A549 (cell line): ENCODE measurements at regions not wholly inside any gene's neighbourhood (a gene's known extent, or its start where the extent isn't known, plus 50 kb on each side); places are given as distances from the start of the nearest gene placed in this dataset.

Experiments
- ATAC-seq, 2 experiments: fragments of 200-7000 bp in 1 of 2; fragments of >200 bp in 1 of 2; cut with Nextera tagmentation in 1 of 2; cut with Tn5 transposase in 1 of 2; 3 replicates each; pipeline versions ENCODE4 v1.8.0 to v1.9.1; 2018 to 2020; ENCODE audit warnings: mild to moderate bottlenecking in 1 of 2, moderate library complexity in 1 of 2
- CTCF ChIA-PET: fragments of 300-600 bp; sonication (Branson Sonifier 250); formaldehyde crosslinking; extraction: SDS; loops from one replicate; lab custom pipeline; 2021; ENCODE audit warnings: antibody characterized with exemption, inconsistent platforms; lab: Yijun Ruan, JAX
- POLR2A ChIA-PET: fragments of 350-600 bp; formaldehyde crosslinking; extraction: SDS; loops from one replicate; lab custom pipeline; 2021; ENCODE audit warnings: antibody characterized with exemption, inconsistent platforms; lab: Yijun Ruan, JAX
- DNase-seq, 2 experiments: peaks; one replicate each; pipeline versions ENCODE4 v3.0.0 to v3.0.0-alpha.2; 2011 to 2016; ENCODE audit warnings: low read depth in 1 of 2, low spot score in 1 of 2
- FAIRE-seq: peaks from 2 replicates; lab custom pipeline; 2011; peaks lifted over from hg19 to GRCh38; lab: Jason Lieb, UNC
- H3K27ac ChIP-seq, 2 experiments: fragments of >200 bp; sonication (Bioruptor Twin); formaldehyde crosslinking; 3 replicates each; pipeline ENCODE4 v1.5.1; 2016 to 2017
- H3K4me1 ChIP-seq: fragments of >200 bp; sonication (Bioruptor Twin); formaldehyde crosslinking; 3 replicates; pipeline ENCODE4 v1.6.1; 2016
- H3K4me2 ChIP-seq: fragments of >200 bp; sonication (Bioruptor Twin); formaldehyde crosslinking; 3 replicates; pipeline ENCODE4 v1.6.1; 2016
- H3K4me3 ChIP-seq: fragments of >200 bp; sonication (Bioruptor Twin); formaldehyde crosslinking; 3 replicates; pipeline ENCODE4 v1.5.1; 2016
- H3K9me3 ChIP-seq: fragments of >200 bp; sonication (Bioruptor Twin); formaldehyde crosslinking; 3 replicates; pipeline ENCODE4 v1.6.1; 2016
- BCL3 ChIP-seq: fragments of >200 bp; sonication (Bioruptor Twin); formaldehyde crosslinking; IDR thresholded peaks from 3 replicates; pipeline ENCODE4 v1.6.1; 2016
- BHLHE40 ChIP-seq: IDR thresholded peaks from 2 replicates; pipeline ENCODE4 v1.6.1; 2012; ENCODE audit warnings: low read depth, low read length, inconsistent platforms
- CBX2 ChIP-seq: fragments of 200-600 bp; sonication (generic); IDR thresholded peaks from 2 replicates; pipeline ENCODE4 v1.6.1; 2016; ENCODE audit warnings: low read depth, mild to moderate bottlenecking, borderline replicate concordance
- CBX8 ChIP-seq: fragments of 200-600 bp; sonication (generic); IDR thresholded peaks from 2 replicates; pipeline ENCODE4 v1.6.1; 2016
- CHD2 ChIP-seq: fragments of 150-350 bp; IDR thresholded peaks from 2 replicates; pipeline ENCODE4 v1.6.1; 2014; ENCODE audit warnings: low read length; ENCODE audit not compliant: partially characterized antibody
- CHD4 ChIP-seq: fragments of 200-600 bp; sonication (generic); IDR thresholded peaks from 2 replicates; pipeline ENCODE4 v1.6.1; 2016; ENCODE audit warnings: antibody characterized with exemption, mild to moderate bottlenecking, borderline replicate concordance
- CTCF ChIP-seq: fragments of >200 bp; sonication (Bioruptor Twin); formaldehyde crosslinking; IDR thresholded peaks from 3 replicates; pipeline ENCODE4 v1.5.1; 2016
- FOSB ChIP-seq: fragments of 250-450 bp; sonication (Bioruptor Pico); IDR thresholded peaks from 2 replicates; pipeline ENCODE4 v1.5.0; 2020; ENCODE audit warnings: mild to moderate bottlenecking, moderate library complexity
- FOSL2 ChIP-seq, 2 experiments: fragments of 450-650 bp in 1 of 2; fragments of >200 bp in 1 of 2; sonication (Bioruptor Twin) in 1 of 2; formaldehyde crosslinking; IDR thresholded peaks; 2 replicates each; pipeline versions ENCODE4 v1.5.0 to v1.6.1; 2016 to 2020; ENCODE audit warnings: mild to moderate bottlenecking in 1 of 2, moderate library complexity in 1 of 2
- GATA3 ChIP-seq: IDR thresholded peaks from 2 replicates; pipeline ENCODE4 v1.6.1; 2012; ENCODE audit warnings: borderline replicate concordance
- HDAC2 ChIP-seq: fragments of 200-600 bp; sonication (generic); IDR thresholded peaks from 2 replicates; pipeline ENCODE4 v1.6.1; 2016
- HEYL ChIP-seq: fragments of 250-450 bp; sonication (Bioruptor Pico); IDR thresholded peaks from 2 replicates; pipeline ENCODE4 v1.8.0; 2021; ENCODE audit warnings: mild to moderate bottlenecking, moderate library complexity
- HMGXB4 ChIP-seq: fragments of 250-450 bp; sonication (Bioruptor Pico); IDR thresholded peaks from 2 replicates; pipeline ENCODE4 v1.5.0; 2021; ENCODE audit warnings: mild to moderate bottlenecking, moderate library complexity, borderline replicate concordance
- HOXB5 ChIP-seq: fragments of 250-450 bp; sonication (Bioruptor Pico); IDR thresholded peaks from 2 replicates; pipeline ENCODE4 v1.5.0; 2020; ENCODE audit warnings: mild to moderate bottlenecking, moderate library complexity
- JUN ChIP-seq, 2 experiments: fragments of >200 bp; sonication (Bioruptor Twin); formaldehyde crosslinking; IDR thresholded peaks; 2 replicates in 1 of 2; 3 replicates in 1 of 2; pipeline ENCODE4 v1.6.1; 2016 to 2017
- KDM5A ChIP-seq: fragments of 200-600 bp; sonication (generic); IDR thresholded peaks from 2 replicates; pipeline ENCODE4 v1.6.1; 2016; ENCODE audit warnings: antibody characterized with exemption, mild to moderate bottlenecking
- MAFK ChIP-seq: fragments of 450-650 bp; IDR thresholded peaks from 2 replicates; pipeline ENCODE4 v1.6.1; 2014; ENCODE audit not compliant: partially characterized antibody
- NFE2L2 ChIP-seq: fragments of 150-350 bp; conservative IDR thresholded peaks from 2 replicates; pipeline ENCODE4 v1.6.1; 2014; ENCODE audit warnings: low read length
- NR3C1 ChIP-seq: fragments of >200 bp; sonication (Bioruptor Twin); formaldehyde crosslinking; IDR thresholded peaks from 3 replicates; pipeline ENCODE4 v1.6.1; 2017
- PBX3 ChIP-seq: IDR thresholded peaks from 2 replicates; pipeline ENCODE4 v1.6.1; 2012
- RARB ChIP-seq: fragments of 250-450 bp; sonication (Bioruptor Pico); IDR thresholded peaks from 2 replicates; pipeline ENCODE4 v1.8.0; 2021; ENCODE audit warnings: mild to moderate bottlenecking, moderate library complexity
- RCOR1 ChIP-seq: fragments of 150-350 bp; IDR thresholded peaks from 2 replicates; pipeline ENCODE4 v1.6.1; 2014; ENCODE audit warnings: antibody characterized with exemption, low read length, low read depth
- REST ChIP-seq: fragments of 200-600 bp; sonication (generic); IDR thresholded peaks from 2 replicates; pipeline ENCODE4 v1.6.1; 2016; ENCODE audit warnings: antibody characterized with exemption, mild to moderate bottlenecking, moderate library complexity
- RNF2 ChIP-seq: fragments of 200-600 bp; sonication (generic); IDR thresholded peaks from 2 replicates; pipeline ENCODE4 v1.6.1; 2016; ENCODE audit warnings: low read depth, mild to moderate bottlenecking, antibody characterized with exemption, moderate library complexity, borderline replicate concordance
- SREBF2 ChIP-seq: fragments of 450-650 bp; IDR thresholded peaks from 2 replicates; pipeline ENCODE4 v1.6.1; 2014; ENCODE audit warnings: mild to moderate bottlenecking, moderate library complexity
- TFCP2L1 ChIP-seq: fragments of 250-450 bp; sonication (Bioruptor Pico); IDR thresholded peaks from 2 replicates; pipeline ENCODE4 v1.5.0; 2021; ENCODE audit warnings: mild to moderate bottlenecking
- USF2 ChIP-seq: fragments of 450-650 bp; IDR thresholded peaks from 2 replicates; pipeline ENCODE4 v1.6.1; 2014; ENCODE audit warnings: antibody characterized with exemption
- ZC3H11A ChIP-seq: fragments of 450-650 bp; IDR thresholded peaks from 2 replicates; pipeline ENCODE4 v1.6.1; 2014; ENCODE audit warnings: antibody characterized with exemption, mild to moderate bottlenecking
- ZFP36 ChIP-seq: fragments of 450-650 bp; IDR thresholded peaks from 2 replicates; pipeline ENCODE4 v1.6.1; 2014; ENCODE audit warnings: borderline replicate concordance; ENCODE audit not compliant: partially characterized antibody
- WGBS: methylation state at CpG from one replicate; pipeline ENCODE4 v1.1.6; 2017; ENCODE audit errors: missing lambda C conversion rate; 5-methylcytosine and 5-hydroxymethylcytosine counted together

- H3K4me1 ChIP-seq, result no peaks in the 10 kb centered on the region
- H3K27ac ChIP-seq, result no peak overlapping the region
- ATAC-seq (no peak), FAIRE-seq (no peak), DNase-seq (no peak)
- TF ChIP-seq GATA3, result no peak
- no peak for TF ChIP-seq NR3C1
- no peak for TF ChIP-seq RNF2
- no peak for TF ChIP-seq ZC3H11A
- TF ChIP-seq TFCP2L1 (CRISPR knock-in tag), result no peak
- no peak for TF ChIP-seq CBX2
- no peak for TF ChIP-seq RARB (CRISPR knock-in tag)
- no peak for TF ChIP-seq MAFK
- TF ChIP-seq JUN (IDR thresholded peaks at IDR 0.05), result no peak
- no peak for TF ChIP-seq CTCF
- TF ChIP-seq NFE2L2, result no peak
- TF ChIP-seq REST, result no peak
- TF ChIP-seq FOSB (CRISPR knock-in tag), result no peak
- TF ChIP-seq BCL3, result no peak
- no peak for TF ChIP-seq USF2
- no peak overlapping the region for H3K4me3 ChIP-seq
- H3K4me2 ChIP-seq, result 0 out of 3 replicates have a peak overlapping the region, but pooled peaks have one; percentile 10
- ChIA-PET POLR2A (no interaction called here), CTCF (no interaction called here)
- H3K9me3 ChIP-seq, result no peaks in the 10 kb centered on the region
These were observed 431.6 kb upstream of the MAOA start for GRCh38 chrX:43224496-43224895.

- ChIA-PET CTCF (no interaction called here), POLR2A (no interaction called here)
- no peak for TF ChIP-seq JUN (IDR thresholded peaks at IDR 0.05)
- TF ChIP-seq FOSL2 (IDR thresholded peaks at IDR 0.05), result no peak
- no peak for TF ChIP-seq FOSL2 (CRISPR knock-in tag; IDR thresholded peaks at IDR 0.05)
- TF ChIP-seq CHD2, result no peak
- TF ChIP-seq SREBF2, result no peak
- TF ChIP-seq HMGXB4 (CRISPR knock-in tag), result no peak
- TF ChIP-seq ZFP36, result no peak
- no peak for TF ChIP-seq CHD4
- no peak for TF ChIP-seq RCOR1
- no peak for TF ChIP-seq HEYL (CRISPR knock-in tag)
- no peak for TF ChIP-seq HDAC2
- TF ChIP-seq CBX8, result no peak
- no peak for TF ChIP-seq PBX3
- no peak for TF ChIP-seq KDM5A
- no peak for TF ChIP-seq ZC3H11A
- no peak for TF ChIP-seq BHLHE40
- no peak for TF ChIP-seq HOXB5 (CRISPR knock-in tag)
These were observed 430.3 kb upstream of the MAOA start for GRCh38 chrX:43225626-43226328.

More at GRCh38 chrX:43225626-43226328, 430.3 kb upstream of the MAOA start:
- H3K9me3 ChIP-seq, result no peaks in the 10 kb centered on the region
- no peak overlapping the region for H3K4me2 ChIP-seq
- ATAC-seq, result peak in 1 of 2 experiments; percentile 66; a peak in 3 of 6 replicates
- peak in 1 of 2 experiments; percentile 4 for DNase-seq
- no peak overlapping the region; a peak in 1 of 6 replicates for H3K27ac ChIP-seq
- 5% methylated on average over 3 of the region's 3 CpGs for WGBS
- no peaks in the 10 kb centered on the region for H3K4me1 ChIP-seq
- FAIRE-seq, result peak; percentile 84
- no peak overlapping the region for H3K4me3 ChIP-seq
